ENCODE measurements at regions not wholly inside any gene's neighbourhood (a gene's known extent, or its start where the extent isn't known, plus 50 kb on each side); places are given as distances from the start of the nearest gene placed in this dataset.
"Not testable (repeated sequence)": the region's sequence is repeated elsewhere in the genome, so short reads cannot be mapped to it uniquely, and the experiment has no call there.

- DNase-seq; intact Hi-C loops (cut with micrococcal nuclease); ATAC-seq: not testable (repeated sequence)
Measured at GRCh38 chr4:10388146-10388545, 69.1 kb downstream of the ZNF518B start.

GRCh38 chr4:10385994-10386394 is 71.2 kb downstream of the ZNF518B start:
- intact Hi-C loops (cut with micrococcal nuclease) = no loop called here
- DNase-seq = no peak
- no peak for ATAC-seq

GRCh38 chr4:10384974-10385373 is 72.3 kb downstream of the ZNF518B start:
- intact Hi-C loops (cut with micrococcal nuclease) = no loop called here
- no peak for ATAC-seq
- no peak for DNase-seq

- intact Hi-C loops (cut with micrococcal nuclease) = no loop called here
- ATAC-seq (no peak), DNase-seq (no peak)
Measured at GRCh38 chr4:10383417-10383816, 73.8 kb downstream of the ZNF518B start.

GRCh38 chr4:10382171-10382570 is 75.1 kb downstream of the ZNF518B start:
- DNase-seq; ATAC-seq; intact Hi-C loops (cut with micrococcal nuclease): not testable (repeated sequence)

- DNase-seq (no peak), ATAC-seq (no peak)
- intact Hi-C loops (cut with micrococcal nuclease) = no loop called here
Measured at GRCh38 chr4:10381146-10381545, 76.1 kb downstream of the ZNF518B start.

- intact Hi-C loops (cut with micrococcal nuclease) = no loop called here
- DNase-seq = no peak
- no peak for ATAC-seq
Measured at GRCh38 chr4:10380735-10381134, 76.5 kb downstream of the ZNF518B start.

GRCh38 chr4:10371869-10372471 is 85.3 kb downstream of the ZNF518B start:
- ATAC-seq (no peak), DNase-seq (no peak)
- intact Hi-C loops (cut with micrococcal nuclease) = no loop called here

- DNase-seq (no peak), ATAC-seq (no peak)
- intact Hi-C loops (cut with micrococcal nuclease) = no loop called here
Measured at GRCh38 chr4:10371121-10371520, 86.1 kb downstream of the ZNF518B start.

- ATAC-seq (no peak), DNase-seq (no peak)
- intact Hi-C loops (cut with micrococcal nuclease) = no loop called here
Measured at GRCh38 chr4:10369517-10369916, 87.7 kb downstream of the ZNF518B start.

- ATAC-seq (no peak), DNase-seq (no peak)
- intact Hi-C loops (cut with micrococcal nuclease) = no loop called here
Measured at GRCh38 chr4:10366628-10367027, 90.6 kb downstream of the ZNF518B start.

GRCh38 chr4:10364194-10364593 is 93.0 kb downstream of the ZNF518B start:
- intact Hi-C loops (cut with micrococcal nuclease) = no loop called here
- ATAC-seq (no peak), DNase-seq (no peak)

GRCh38 chr4:10354746-10355145 is 102.5 kb downstream of the ZNF518B start:
- no peak for DNase-seq
- intact Hi-C loops (cut with micrococcal nuclease) = no loop called here
- no peak for ATAC-seq

- ATAC-seq = no peak
- intact Hi-C loops (cut with micrococcal nuclease) = no loop called here
- no peak for DNase-seq
Measured at GRCh38 chr4:10354225-10354624, 103.0 kb downstream of the ZNF518B start.

GRCh38 chr4:10353110-10353509 is 104.1 kb downstream of the ZNF518B start:
- ATAC-seq = no peak
- DNase-seq = no peak
- intact Hi-C loops (cut with micrococcal nuclease) = no loop called here

- intact Hi-C loops (cut with micrococcal nuclease) = no loop called here
- ATAC-seq (no peak), DNase-seq (no peak)
Measured at GRCh38 chr4:10348241-10348640, 109.0 kb downstream of the ZNF518B start.

- ATAC-seq (no peak), DNase-seq (no peak)
- intact Hi-C loops (cut with micrococcal nuclease) = no loop called here
Measured at GRCh38 chr4:10347815-10348214, 109.4 kb downstream of the ZNF518B start.

- intact Hi-C loops (cut with micrococcal nuclease) = no loop called here
- DNase-seq = no peak
- no peak for ATAC-seq
Measured at GRCh38 chr4:10347281-10347795, 109.9 kb downstream of the ZNF518B start.

GRCh38 chr4:10346023-10346422 is 111.2 kb downstream of the ZNF518B start:
- ATAC-seq (no peak), DNase-seq (no peak)
- intact Hi-C loops (cut with micrococcal nuclease) = no loop called here

- intact Hi-C loops (cut with micrococcal nuclease) = no loop called here
- ATAC-seq (no peak), DNase-seq (no peak)
Measured at GRCh38 chr4:10345381-10345784, 111.8 kb downstream of the ZNF518B start.

- ATAC-seq = no peak
- DNase-seq = no peak
- intact Hi-C loops (cut with micrococcal nuclease) = no loop called here
Measured at GRCh38 chr4:10344824-10345223, 112.4 kb downstream of the ZNF518B start.

- intact Hi-C loops (cut with micrococcal nuclease) = no loop called here
- ATAC-seq (no peak), DNase-seq (no peak)
Measured at GRCh38 chr4:10343656-10344055, 113.6 kb downstream of the ZNF518B start.

Data from left ventricle myocardium superior (tissue), 1 donor.